ENCODE measurements at regions not wholly inside any gene's neighbourhood (a gene's known extent, or its start where the extent isn't known, plus 50 kb on each side); places are given as distances from the start of the nearest gene placed in this dataset.

- TF ChIP-seq, protein P1, sequence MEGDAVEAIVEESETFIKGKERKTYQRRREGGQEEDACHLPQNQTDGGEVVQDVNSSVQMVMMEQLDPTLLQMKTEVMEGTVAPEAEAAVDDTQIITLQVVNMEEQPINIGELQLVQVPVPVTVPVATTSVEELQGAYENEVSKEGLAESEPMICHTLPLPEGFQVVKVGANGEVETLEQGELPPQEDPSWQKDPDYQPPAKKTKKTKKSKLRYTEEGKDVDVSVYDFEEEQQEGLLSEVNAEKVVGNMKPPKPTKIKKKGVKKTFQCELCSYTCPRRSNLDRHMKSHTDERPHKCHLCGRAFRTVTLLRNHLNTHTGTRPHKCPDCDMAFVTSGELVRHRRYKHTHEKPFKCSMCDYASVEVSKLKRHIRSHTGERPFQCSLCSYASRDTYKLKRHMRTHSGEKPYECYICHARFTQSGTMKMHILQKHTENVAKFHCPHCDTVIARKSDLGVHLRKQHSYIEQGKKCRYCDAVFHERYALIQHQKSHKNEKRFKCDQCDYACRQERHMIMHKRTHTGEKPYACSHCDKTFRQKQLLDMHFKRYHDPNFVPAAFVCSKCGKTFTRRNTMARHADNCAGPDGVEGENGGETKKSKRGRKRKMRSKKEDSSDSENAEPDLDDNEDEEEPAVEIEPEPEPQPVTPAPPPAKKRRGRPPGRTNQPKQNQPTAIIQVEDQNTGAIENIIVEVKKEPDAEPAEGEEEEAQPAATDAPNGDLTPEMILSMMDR (IDR thresholded peaks at IDR 0.05; ENCODE audit: low read depth, low read length, missing control alignments), result no peak
- no peak overlapping the region for H3K4me3 ChIP-seq (ENCODE audit: low read depth, low read length)
Measured at GRCh38 chr4:43846111-43846587, 602.5 kb downstream of the KCTD8 start.

GRCh38 chr4:43853565-43854264, 594.9 kb downstream of the KCTD8 start:
- TF ChIP-seq, protein P1 (IDR thresholded peaks at IDR 0.05; ENCODE audit: low read depth, low read length, missing control alignments), result no peak
- H3K4me3 ChIP-seq (ENCODE audit: low read depth, low read length), result no peak overlapping the region
- DNase-seq (ENCODE audit: low read depth), result no peak

More at GRCh38 chr4:43846111-43846587, 602.5 kb downstream of the KCTD8 start:
- DNase-seq (ENCODE audit: low read depth), result no peak

- DNase-seq (ENCODE audit: low read depth), result no peak
- no peak overlapping the region for H3K4me3 ChIP-seq (ENCODE audit: low read depth, low read length)
- TF ChIP-seq, protein P1 (IDR thresholded peaks at IDR 0.05; ENCODE audit: low read depth, low read length, missing control alignments), result no peak
Measured at GRCh38 chr4:43855283-43855682, 593.3 kb downstream of the KCTD8 start.

GRCh38 chr4:43864616-43865146, 583.9 kb downstream of the KCTD8 start:
- H3K4me3 ChIP-seq (ENCODE audit: low read depth, low read length), result no peak overlapping the region
- no peak for DNase-seq (ENCODE audit: low read depth)
- TF ChIP-seq, protein P1 (IDR thresholded peaks at IDR 0.05; ENCODE audit: low read depth, low read length, missing control alignments), result no peak

GRCh38 chr4:43867908-43868307, 580.7 kb downstream of the KCTD8 start:
- H3K4me3 ChIP-seq (ENCODE audit: low read depth, low read length), result no peak overlapping the region
- no peak for DNase-seq (ENCODE audit: low read depth)
- TF ChIP-seq, protein P1 (IDR thresholded peaks at IDR 0.05; ENCODE audit: low read depth, low read length, missing control alignments), result no peak

DNA sequence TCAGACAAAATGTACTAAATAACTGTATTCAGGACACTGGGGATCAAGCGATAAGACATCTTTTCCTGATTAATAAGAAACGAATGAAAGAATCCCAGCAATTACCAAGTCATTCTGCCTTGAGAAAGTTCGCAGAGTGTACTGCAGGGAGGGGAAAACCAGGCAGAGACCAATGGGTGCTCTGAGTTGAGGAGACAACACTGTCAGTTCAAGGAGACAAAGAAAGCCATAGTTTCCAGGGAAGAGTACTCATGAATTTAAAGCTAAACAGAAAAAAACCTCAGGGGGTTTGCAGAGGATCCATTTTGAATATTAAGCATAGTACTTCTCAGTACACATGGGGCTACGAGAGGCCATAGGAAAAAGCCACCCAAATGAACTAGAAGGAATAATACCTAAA, 573.0 kb downstream of the KCTD8 start:
- TF ChIP-seq, protein P1 (IDR thresholded peaks at IDR 0.05; ENCODE audit: low read depth, low read length, missing control alignments), result no peak
- no peak for DNase-seq (ENCODE audit: low read depth)
- H3K4me3 ChIP-seq (ENCODE audit: low read depth, low read length), result no peak overlapping the region

- DNase-seq (ENCODE audit: low read depth), result no peak
- H3K4me3 ChIP-seq (ENCODE audit: low read depth, low read length), result no peak overlapping the region
- TF ChIP-seq, protein P1 (IDR thresholded peaks at IDR 0.05; ENCODE audit: low read depth, low read length, missing control alignments), result peak; percentile 22
Measured at GRCh38 chr4:43882470-43882869, 566.1 kb downstream of the KCTD8 start.

All from GM12864 (cell line).